GM18870 (cell line): ENCODE measurements at regions not wholly inside any gene's neighbourhood (a gene's known extent, or its start where the extent isn't known, plus 50 kb on each side); places are given as distances from the start of the nearest gene placed in this dataset.

Experiments
- ATAC-seq: cut with Tn5 transposase; IDR thresholded peaks from one replicate; pipeline ENCODE4 v1.9.1; 2021; ENCODE audit warnings: moderate library complexity; ENCODE audit not compliant: unreplicated experiment

- no peak for ATAC-seq
Measured at GRCh38 chr6:90436403-90436802, 139.8 kb upstream of the BACH2 start.

DNA sequence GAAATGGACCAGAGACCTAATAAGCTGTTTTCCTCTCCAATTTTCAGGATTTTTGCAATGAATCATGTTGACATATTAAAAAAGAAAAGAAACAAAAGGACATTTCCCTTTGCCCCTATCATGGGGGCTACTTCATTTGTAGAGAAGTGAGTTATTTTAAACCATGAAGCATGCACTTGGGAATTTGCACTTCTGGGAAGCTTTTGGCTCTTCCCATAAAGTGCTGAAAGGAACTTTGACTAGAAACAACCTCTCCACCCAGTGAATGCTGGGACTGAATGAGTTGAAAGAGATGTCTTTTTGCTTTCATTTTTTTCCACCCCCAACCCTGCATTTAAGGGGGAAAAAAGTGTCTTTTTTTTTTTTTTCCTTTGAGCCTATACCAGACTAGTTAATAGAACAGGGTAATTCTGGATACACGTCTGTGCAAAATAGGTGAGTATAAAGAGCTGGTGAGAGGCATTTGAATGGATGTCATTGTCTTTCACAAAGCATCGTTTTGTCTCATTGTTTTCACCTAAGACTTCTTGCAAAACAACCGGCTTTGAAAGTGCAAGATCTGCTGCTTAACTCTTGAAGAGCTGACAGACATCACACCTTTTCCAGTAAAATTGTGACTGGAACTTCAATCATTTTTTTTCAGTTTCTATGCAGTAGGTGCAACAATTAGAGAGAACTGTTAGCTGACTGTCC is 138.7 kb upstream of the BACH2 start:
- no peak for ATAC-seq

GRCh38 chr6:90434094-90434493 is 137.5 kb upstream of the BACH2 start:
- no peak for ATAC-seq

- no peak for ATAC-seq
Measured at GRCh38 chr6:90432937-90433336, 136.3 kb upstream of the BACH2 start.

DNA sequence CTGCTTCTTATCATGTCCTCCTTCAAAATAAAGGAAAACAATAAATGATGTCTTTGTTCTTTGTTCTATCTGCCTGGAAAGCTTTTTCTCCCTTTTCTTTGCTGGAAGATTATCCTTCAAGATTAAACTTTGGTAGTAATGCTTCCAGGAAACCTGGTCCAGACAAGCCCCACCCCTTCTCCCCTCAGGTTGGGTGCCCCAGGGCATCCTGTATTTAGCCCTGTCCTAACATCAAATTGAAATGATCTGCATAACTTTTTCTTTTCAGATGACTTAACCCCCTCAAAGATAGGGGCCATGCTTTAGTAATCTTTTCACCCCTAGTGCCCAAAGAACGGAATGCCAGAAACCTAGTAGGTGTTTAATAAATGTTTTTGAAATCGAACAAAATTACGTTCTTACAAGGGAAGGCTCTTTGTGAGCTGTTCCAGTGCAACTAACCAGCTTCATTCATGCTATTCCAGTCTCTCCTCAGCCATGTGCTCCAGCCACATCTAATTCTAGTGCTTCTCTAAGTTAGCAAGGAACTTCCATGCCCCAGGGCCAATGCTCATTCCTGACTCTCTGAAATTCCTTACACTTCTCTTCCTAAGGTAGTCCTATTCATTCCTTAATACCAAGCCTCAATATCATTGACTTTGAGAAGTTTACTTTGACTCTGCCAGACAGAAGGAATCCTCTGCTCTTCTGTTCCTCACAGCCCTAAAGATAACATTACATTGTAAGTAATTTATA is 135.6 kb upstream of the BACH2 start:
- ATAC-seq: no peak

DNA sequence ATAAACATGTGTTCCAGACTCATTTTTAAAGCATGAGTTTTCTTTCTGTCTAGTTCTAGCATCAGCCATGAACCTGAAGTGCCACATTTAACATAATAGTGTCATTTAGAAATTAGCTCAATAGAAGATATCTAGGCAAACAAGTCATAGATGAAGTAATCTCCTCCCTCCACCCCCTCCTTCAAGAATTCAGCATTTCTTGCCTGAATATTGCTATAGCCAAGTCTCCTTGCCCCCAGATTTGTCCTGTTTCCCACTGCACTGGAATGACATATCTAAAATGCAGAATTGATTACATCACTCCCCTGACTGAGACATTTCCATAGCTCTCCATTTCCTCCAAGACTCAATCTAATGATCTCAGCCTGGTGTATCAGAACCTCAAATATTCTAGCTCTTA is 134.9 kb upstream of the BACH2 start:
- ATAC-seq: no peak

DNA sequence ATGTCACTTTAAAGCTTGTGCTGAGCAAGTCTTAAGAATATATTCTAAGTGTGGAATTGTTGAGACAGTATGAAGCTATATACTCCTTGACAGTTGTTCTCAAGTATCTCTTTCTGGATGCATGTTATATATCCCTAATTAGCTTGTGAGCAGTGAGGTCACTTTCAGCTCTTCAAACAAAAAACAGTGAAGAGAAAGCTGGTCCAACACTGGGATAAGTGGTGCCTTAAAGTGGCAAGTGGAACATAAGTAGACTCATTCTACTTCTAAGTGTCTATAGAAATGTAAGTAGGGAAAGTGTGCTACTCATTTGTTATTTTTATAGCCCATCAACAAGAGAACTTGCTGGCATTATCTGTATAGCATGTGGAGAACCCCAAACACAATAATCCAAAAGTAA is 133.1 kb upstream of the BACH2 start:
- ATAC-seq: no peak

DNA sequence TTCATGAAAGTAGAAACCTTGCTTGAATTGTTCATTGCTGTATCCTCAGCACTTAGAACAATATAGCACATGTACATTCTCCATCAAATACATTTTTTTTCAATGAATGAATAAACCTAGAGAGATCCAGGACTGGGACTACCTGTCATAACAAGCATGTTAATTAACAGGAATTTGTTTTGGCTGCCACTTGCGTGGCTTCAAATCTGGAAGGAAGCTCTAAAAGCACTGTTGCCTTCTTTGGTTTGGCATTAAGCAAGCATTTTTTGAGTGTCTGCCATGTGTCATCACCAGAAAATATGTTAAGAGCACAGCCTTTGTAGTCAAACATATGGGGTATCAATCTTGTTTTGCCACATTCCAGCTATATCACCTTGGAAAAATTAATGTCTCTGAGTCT is 131.9 kb upstream of the BACH2 start:
- ATAC-seq: no peak

GRCh38 chr6:90425161-90425641 is 128.6 kb upstream of the BACH2 start:
- ATAC-seq: peak; percentile 100

- ATAC-seq: no peak
Measured at GRCh38 chr6:90424580-90424979, 127.9 kb upstream of the BACH2 start.

DNA sequence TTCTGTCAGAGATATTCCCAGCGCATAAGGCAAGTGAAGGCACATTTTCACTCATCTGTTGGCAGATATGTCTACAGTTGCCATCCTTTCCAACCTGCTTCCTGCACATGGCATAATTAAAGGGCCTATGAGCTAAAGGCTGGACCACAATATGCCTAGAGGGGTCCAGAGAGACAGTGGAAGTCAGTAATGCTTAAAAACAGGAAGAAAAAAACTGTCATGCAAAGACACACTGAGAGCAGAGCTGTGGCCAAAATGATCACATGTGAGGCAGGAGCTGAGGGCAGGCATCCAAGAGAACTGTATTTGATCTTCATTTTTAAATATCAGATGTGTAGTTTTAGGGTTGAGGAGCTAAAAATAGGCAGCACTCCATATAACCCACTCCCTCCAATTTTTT is 125.0 kb upstream of the BACH2 start:
- ATAC-seq: no peak

DNA sequence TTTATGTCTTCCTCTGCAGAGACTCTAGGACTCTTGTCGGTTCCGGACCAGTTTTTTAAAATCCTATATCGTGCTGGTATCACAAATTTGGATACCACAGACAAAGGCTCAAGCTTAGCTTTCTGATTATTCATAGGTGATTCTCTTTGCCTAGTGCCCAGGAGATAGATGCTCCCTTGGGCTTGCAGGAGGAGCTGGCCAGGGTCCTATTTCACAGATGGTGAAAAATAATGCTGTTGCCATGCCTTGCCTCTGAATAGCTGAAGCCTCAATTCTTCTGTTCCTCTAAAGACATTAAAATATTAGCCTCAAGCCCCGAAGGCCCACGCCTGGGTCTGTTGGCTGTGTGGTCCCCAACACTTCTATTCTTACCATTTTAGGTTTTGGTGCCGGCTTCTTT is 123.9 kb upstream of the BACH2 start:
- no peak for ATAC-seq

DNA sequence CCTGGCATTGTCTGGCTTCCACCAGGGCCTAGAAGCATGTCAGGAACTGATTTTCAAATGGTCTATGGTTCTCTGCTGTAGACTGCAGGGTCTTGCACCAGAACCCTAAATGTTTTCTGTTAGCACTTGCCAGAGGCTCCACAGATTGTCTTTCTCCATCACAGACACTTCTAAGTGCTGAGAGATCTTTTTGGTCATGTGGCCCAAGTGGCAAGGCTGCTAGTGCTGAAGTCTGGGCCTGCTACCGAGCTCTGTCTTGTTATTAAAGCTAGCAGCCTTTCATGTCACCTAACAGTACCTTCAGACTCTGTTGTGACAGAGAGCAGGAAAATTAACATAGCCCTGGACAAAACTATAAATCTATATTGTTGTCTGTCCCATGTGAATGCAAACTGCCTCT is 120.7 kb upstream of the BACH2 start:
- ATAC-seq: no peak

DNA sequence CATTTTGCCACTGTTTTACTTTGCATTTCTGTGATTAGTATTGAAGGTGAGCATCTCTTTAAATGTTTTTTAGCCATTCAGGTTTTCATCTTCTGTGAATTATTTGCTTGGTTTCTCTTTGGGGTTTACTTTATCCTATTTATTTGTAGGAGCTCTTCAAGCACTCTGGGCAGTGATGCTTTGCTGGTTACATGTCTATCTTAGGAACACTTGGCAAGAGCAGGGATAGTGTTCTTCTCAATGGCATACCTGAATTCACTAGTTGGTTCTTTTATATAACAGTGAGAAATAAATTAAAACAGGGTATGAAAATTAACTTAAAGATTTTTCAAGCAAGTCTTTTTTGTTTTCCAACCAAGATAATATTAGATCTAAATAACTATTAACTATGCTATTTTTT is 119.7 kb upstream of the BACH2 start:
- no peak for ATAC-seq

DNA sequence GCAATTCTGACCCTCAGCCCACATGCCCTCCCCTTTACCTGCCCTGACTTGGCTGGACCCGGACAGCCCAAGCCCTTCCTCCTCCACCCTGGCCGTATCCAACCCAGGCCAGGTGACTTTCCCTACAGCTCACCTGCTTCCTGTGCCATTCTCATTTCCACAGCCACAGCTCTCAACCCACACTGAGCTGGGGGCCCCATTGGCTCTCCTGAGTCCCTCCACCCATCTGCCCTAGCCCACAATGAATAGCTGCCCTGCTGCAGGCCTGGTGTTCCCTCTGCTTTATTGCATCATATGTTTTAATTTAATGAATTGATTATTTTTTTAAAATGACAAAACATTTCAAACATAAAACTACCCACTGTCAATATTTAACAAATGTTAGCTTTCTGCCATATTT is 118.5 kb upstream of the BACH2 start:
- ATAC-seq: no peak

DNA sequence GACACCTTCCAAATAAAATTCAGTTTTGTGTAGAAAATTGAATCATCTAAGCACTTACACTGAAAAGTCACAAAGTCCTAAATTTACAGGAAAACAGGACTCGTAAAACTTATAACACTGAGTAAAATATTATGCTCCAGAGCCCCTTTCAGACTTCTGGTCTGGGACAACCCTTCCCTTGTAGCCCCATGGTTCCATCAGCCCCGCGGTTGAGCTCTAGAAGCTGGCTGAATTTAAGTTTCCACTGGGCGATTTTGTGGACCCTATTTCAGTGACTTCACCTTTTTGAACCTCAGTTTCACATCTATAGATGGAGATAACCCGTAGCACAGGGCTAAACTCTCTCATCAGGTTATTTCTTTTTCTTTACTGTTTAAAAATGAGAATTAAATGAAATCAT is 117.7 kb upstream of the BACH2 start:
- ATAC-seq: no peak

DNA sequence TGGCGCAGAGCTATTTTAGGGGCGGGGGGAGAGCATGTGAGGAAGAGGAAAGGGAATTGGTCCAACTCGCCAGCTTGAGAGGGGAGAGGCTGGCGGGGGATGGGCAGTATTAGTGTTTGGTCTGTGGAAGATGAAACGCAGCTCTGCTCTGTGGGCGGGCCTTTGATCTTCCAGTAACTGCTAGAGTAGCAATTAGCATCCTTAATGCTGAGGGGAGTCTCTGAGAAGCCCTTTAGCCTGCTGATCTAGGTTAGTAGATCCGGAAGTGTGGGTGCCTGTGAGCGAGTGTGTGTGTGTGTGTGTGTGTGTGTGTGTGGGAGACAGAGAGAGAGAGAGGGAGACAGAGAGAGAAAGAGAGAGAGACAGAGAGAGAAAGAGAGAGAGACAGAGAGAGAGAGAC is 117.2 kb upstream of the BACH2 start:
- ATAC-seq: no peak

GRCh38 chr6:90413396-90413795 is 116.8 kb upstream of the BACH2 start:
- ATAC-seq: no peak

DNA sequence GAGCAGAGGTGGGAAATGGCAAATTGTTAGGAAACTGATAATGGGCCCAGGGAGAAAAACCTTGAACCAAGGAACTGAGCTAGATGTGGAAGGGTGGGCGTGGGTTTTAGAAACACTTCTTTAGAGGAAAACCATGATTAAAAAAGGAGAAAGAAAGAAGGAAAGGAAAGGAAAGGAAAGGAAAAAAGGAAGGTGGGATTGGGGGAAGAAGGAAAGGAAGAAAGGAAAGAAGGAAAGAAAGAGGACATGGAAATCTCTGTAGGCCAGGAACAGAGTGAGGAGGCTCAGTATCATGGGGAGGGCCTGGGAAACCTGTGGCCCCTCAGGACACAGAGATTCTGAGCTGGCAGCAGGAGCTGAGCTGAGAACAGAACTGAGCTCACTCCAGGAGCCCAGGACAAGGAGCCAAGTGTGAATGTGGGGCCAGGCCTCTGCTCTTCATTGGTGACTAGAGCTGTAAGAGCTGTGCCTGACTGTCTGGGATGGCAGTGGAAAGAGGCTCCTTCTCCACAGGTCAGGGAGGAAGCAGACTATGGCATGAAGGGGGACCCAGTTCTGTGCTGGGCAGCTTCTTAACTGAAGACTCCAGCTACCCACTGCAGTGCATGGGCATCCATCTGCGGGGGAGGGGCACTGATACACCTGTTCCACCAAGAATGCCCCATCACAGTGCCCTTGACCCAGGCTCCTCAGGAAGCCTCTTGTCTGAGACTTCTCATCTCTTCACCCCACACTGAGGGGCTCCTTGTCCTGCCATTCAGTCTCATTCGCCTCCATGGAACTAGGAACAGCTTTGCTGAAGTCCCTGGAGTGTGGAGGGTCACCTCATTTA is 116.1 kb upstream of the BACH2 start:
- no peak for ATAC-seq

DNA sequence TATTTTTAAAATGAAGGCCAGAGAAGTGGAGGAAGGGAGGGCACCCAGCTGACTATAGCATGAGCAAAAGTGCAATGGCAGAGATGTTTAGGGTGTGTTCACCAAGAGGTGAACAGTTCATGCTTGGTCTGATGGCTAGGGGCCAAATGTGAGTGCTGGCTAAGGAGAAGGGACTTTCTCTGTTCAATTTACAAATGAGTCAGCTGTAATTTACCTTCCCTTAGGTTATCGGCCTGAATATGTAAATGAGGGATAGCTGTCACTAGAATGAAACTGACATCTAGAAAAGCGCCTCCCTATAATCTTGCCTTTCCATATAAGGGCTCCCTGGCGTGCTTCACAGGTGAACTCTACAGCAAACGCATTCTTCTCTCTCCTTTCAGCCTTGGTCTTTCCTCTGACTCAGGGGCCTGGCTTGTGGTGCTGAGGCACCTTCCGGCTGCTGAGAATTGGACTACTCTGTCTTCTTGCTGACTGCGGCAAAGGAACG is 114.7 kb upstream of the BACH2 start:
- peak; percentile 96 for ATAC-seq

- no peak for ATAC-seq
Measured at GRCh38 chr6:90409700-90410099, 113.1 kb upstream of the BACH2 start.

DNA sequence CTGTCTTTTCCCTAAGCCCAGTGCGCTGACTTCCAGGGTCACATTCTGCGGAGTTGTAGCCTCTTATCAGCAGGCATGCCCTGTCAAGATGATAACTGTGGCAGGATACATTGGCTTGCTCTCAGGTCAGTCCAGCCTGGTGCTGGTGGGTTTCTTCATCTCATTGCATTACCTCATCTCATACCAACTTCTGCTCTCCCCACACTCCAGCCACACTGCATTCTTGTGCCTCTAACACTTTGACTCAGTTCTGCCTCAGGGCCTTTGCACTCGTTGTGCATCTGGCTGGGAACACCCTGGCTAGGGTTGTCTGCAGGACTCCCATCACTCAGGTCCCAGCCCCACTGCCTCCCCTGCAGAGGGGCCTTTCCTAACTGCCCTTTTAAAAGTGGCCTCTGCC is 110.3 kb upstream of the BACH2 start:
- ATAC-seq: no peak
